Parathyroid adenoma (tissue), 2 donors: ENCODE measurements at regions not wholly inside any gene's neighbourhood (a gene's known extent, or its start where the extent isn't known, plus 50 kb on each side); places are given as distances from the start of the nearest gene placed in this dataset.

ENCODE experiments used
- H2AFZ ChIP-seq: fragments of 300-600 bp; sonication (generic); one replicate; pipeline ENCODE4 v1.7.0; 2017; ENCODE audit warnings: antibody characterized with exemption, mild to moderate bottlenecking
- H3K27ac ChIP-seq: fragments of 300-600 bp; sonication (generic); one replicate; pipeline ENCODE4 v1.7.0; 2017
- H3K27me3 ChIP-seq: fragments of 300-600 bp; sonication (generic); one replicate; pipeline ENCODE4 v1.7.0; 2017; ENCODE audit warnings: low read length; ENCODE audit not compliant: control insufficient read depth, insufficient read depth
- H3K36me3 ChIP-seq: fragments of 300-600 bp; sonication (generic); one replicate; pipeline ENCODE4 v1.7.0; 2017; ENCODE audit warnings: low read length; ENCODE audit not compliant: control insufficient read depth, insufficient read depth
- H3K4me1 ChIP-seq: fragments of 300-600 bp; sonication (generic); one replicate; pipeline ENCODE4 v1.7.0; 2017; ENCODE audit warnings: control low read depth
- H3K4me2 ChIP-seq: fragments of 300-600 bp; sonication (generic); one replicate; pipeline ENCODE4 v1.7.0; 2017; ENCODE audit warnings: low read length
- H3K4me3 ChIP-seq: fragments of 300-600 bp; sonication (generic); one replicate; pipeline ENCODE4 v1.7.0; 2017; ENCODE audit warnings: low read depth, low read length
- H3K79me2 ChIP-seq: fragments of 300-600 bp; sonication (generic); one replicate; pipeline ENCODE4 v1.7.0; 2017; ENCODE audit warnings: control low read depth
- H3K9ac ChIP-seq: fragments of 300-600 bp; sonication (generic); one replicate; pipeline ENCODE4 v1.7.0; 2017; ENCODE audit warnings: mild to moderate bottlenecking
- H3K9me3 ChIP-seq: fragments of 300-600 bp; sonication (generic); one replicate; pipeline ENCODE4 v1.7.0; 2017; ENCODE audit warnings: low read length; ENCODE audit not compliant: control insufficient read depth
- CTCF ChIP-seq: fragments of 300-600 bp; sonication (generic); IDR thresholded peaks from one replicate; pipeline ENCODE4 v1.7.0; 2017; ENCODE audit warnings: antibody characterized with exemption, mild to moderate bottlenecking
- donor health status: primary hyperparathyroidism.

GRCh38 chrX:44698357-44698756, 145.5 kb upstream of the DUSP21 start:
- H3K79me2 ChIP-seq = no peaks in the 10 kb centered on the region
- no peak overlapping the region for H3K9ac ChIP-seq
- H3K9me3 ChIP-seq = no peaks in the 10 kb centered on the region
- H3K27ac ChIP-seq = peak overlapping the region; percentile 73
- H2AFZ ChIP-seq = no peak overlapping the region
- H3K4me3 ChIP-seq = no peak overlapping the region
- H3K27me3 ChIP-seq = no peaks in the 10 kb centered on the region
- H3K4me2 ChIP-seq = no peak overlapping the region
- TF ChIP-seq CTCF = no peak
- H3K4me1 ChIP-seq = no peaks in the 10 kb centered on the region
- no peaks in the 10 kb centered on the region for H3K36me3 ChIP-seq

GRCh38 chrX:44693255-44693654, 150.6 kb upstream of the DUSP21 start:
- no peak overlapping the region for H3K4me2 ChIP-seq
- H3K4me3 ChIP-seq = no peak overlapping the region
- TF ChIP-seq CTCF = no peak
- no peaks in the 10 kb centered on the region for H3K9me3 ChIP-seq
- no peaks in the 10 kb centered on the region for H3K79me2 ChIP-seq
- no peak overlapping the region for H2AFZ ChIP-seq
- no peaks in the 10 kb centered on the region for H3K36me3 ChIP-seq
- H3K27ac ChIP-seq = no peak overlapping the region
- no peaks in the 10 kb centered on the region for H3K4me1 ChIP-seq
- H3K27me3 ChIP-seq = no peaks in the 10 kb centered on the region
- H3K9ac ChIP-seq = no peak overlapping the region

GRCh38 chrX:44690129-44690528, 147.5 kb upstream of the FUNDC1 start:
- Histone ChIP-seq H3K4me1 (no peaks in the 10 kb centered on the region), H2AFZ (no peak overlapping the region), H3K4me3 (no peak overlapping the region), H3K4me2 (no peak overlapping the region), H3K9ac (no peak overlapping the region), H3K36me3 (no peaks in the 10 kb centered on the region), H3K27ac (no peak overlapping the region), H3K9me3 (no peaks in the 10 kb centered on the region), H3K79me2 (no peaks in the 10 kb centered on the region), H3K27me3 (no peaks in the 10 kb centered on the region)
- TF ChIP-seq CTCF = no peak

- no peaks in the 10 kb centered on the region for H3K79me2 ChIP-seq
- H3K4me1 ChIP-seq = no peaks in the 10 kb centered on the region
- TF ChIP-seq CTCF = no peak
- no peaks in the 10 kb centered on the region for H3K27me3 ChIP-seq
- no peak overlapping the region for H3K9ac ChIP-seq
- H2AFZ ChIP-seq = no peak overlapping the region
- no peaks in the 10 kb centered on the region for H3K36me3 ChIP-seq
- no peak overlapping the region for H3K27ac ChIP-seq
- H3K4me2 ChIP-seq = no peak overlapping the region
- no peaks in the 10 kb centered on the region for H3K9me3 ChIP-seq
- no peak overlapping the region for H3K4me3 ChIP-seq
These were observed 132.8 kb upstream of the FUNDC1 start for GRCh38 chrX:44675362-44676024.

GRCh38 chrX:44674906-44675305, 132.2 kb upstream of the FUNDC1 start:
- H3K4me1 ChIP-seq = no peaks in the 10 kb centered on the region
- H3K9me3 ChIP-seq = no peaks in the 10 kb centered on the region
- no peak overlapping the region for H3K4me3 ChIP-seq
- H3K27me3 ChIP-seq = no peaks in the 10 kb centered on the region
- no peak overlapping the region for H2AFZ ChIP-seq
- no peak overlapping the region for H3K9ac ChIP-seq
- H3K4me2 ChIP-seq = no peak overlapping the region
- H3K79me2 ChIP-seq = no peaks in the 10 kb centered on the region
- H3K36me3 ChIP-seq = no peaks in the 10 kb centered on the region
- H3K27ac ChIP-seq = no peak overlapping the region
- TF ChIP-seq CTCF = no peak
